Caki2 (cell line): ENCODE measurements at regions not wholly inside any gene's neighbourhood (a gene's known extent, or its start where the extent isn't known, plus 50 kb on each side); places are given as distances from the start of the nearest gene placed in this dataset.
"Not testable (repeated sequence)": the region's sequence is repeated elsewhere in the genome, so short reads cannot be mapped to it uniquely, and the experiment has no call there.

Experiments used
- DNase-seq: peaks from one replicate; pipeline ENCODE4 v3.0.0-alpha.2; 2015; ENCODE audit warnings: low read depth
- in situ Hi-C: cut with HindIII; loops from 2 replicates; pipeline ENCODE4 v1.10.0; 2016; ENCODE audit warnings: low sequenced_read_pairs, low pct_unique_long_range_greater_than_20kb, mixed read lengths

- in situ Hi-C loops: no loop called here
- DNase-seq: no peak
These were observed 195.4 kb downstream of the ANKRD60 start for GRCh38 chr20:58033026-58033536.

DNA sequence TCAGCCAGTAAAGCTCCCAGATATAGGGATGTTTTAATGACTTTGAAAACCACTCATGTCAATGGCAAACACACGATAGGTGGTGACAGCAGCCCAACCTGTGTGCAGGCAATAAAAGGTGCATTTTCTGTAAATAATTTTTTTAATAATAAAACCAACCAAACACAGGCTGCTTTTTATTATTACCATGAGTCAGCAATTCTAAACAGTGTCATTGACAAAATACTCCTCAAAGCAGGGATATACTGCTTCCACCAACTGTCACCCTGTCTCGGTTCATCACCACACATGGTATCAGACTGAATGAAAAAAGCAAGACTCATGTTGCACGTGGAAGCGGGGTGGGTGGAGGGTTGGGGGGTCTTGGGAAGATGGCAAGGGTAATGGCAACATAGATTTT, 195.9 kb downstream of the ANKRD60 start:
- no peak for DNase-seq
- in situ Hi-C loops: no loop called here

DNA sequence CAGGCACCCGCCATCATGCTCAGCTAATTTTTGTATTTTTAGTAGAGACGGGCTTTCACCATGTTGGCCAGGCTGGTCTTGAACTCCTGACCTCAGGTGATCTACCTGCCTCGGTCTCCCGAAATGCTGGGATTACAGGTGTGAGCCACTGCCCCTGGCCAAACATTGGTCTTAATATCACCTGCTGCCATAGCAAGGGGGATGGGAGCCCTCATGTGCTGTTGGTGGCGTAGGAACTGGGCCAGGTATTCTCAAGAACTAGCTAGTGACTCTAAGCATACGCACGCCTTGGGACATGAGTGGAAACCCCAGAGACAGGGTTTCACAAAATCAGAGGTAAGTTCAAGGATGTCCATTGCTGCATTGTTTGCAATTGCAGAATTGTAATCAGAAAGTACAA, 197.1 kb downstream of the ANKRD60 start:
- DNase-seq, in situ Hi-C loops: not testable (repeated sequence)

GRCh38 chr20:58028123-58028522, 200.3 kb downstream of the ANKRD60 start:
- DNase-seq: no peak
- in situ Hi-C loops: no loop called here

- in situ Hi-C loops: no loop called here
- no peak for DNase-seq
These were observed 202.1 kb downstream of the ANKRD60 start for GRCh38 chr20:58026361-58026760.

- no peak for DNase-seq
- in situ Hi-C loops: no loop called here
These were observed 203.2 kb downstream of the ANKRD60 start for GRCh38 chr20:58025233-58025632.

DNA sequence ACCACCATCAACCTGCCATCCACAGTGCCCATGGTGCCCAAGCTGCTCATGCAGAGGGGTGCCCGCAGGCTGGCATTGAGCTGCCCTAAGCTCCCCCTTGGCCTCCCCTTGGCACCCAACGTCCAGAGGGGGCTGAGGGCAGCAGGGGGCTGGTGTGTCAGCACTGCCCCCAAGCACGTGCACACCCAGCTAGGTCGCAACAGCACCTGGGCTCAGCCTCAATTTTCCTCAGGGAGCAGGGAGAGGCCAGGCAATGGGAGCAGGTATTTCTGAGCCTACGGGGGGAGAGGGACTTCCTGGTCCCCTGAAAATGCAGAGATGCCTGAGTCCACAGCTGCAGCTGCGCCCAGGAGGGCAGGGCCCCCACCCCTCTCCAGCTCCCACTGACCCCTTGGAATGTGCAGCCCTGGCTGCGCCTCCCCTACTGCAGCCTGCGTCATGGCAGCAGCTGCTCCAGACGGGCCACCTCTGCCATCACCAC, 204.2 kb downstream of the ANKRD60 start:
- DNase-seq: no peak
- in situ Hi-C loops: no loop called here

GRCh38 chr20:58023781-58024180, 204.7 kb downstream of the ANKRD60 start:
- in situ Hi-C loops: no loop called here
- no peak for DNase-seq

DNA sequence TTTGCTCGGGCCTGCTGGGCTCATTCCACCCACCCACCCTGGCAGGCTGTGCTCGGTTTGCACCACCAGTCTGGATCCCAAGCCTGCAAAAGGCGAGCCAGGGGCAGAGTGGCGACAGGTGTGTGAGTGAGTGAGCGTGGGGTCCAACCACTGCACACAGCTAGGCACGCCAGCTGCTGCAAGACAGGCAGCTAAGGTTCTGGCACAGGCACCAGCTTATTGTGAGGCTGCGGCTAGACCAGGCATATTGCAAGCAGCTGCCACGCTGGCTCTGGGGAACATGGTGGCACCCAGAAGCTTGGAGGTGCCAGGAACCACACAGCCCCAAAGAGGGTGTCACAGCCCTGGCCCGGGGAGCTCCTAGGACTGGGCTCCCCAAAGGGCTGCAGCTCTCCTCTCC, 205.1 kb downstream of the ANKRD60 start:
- DNase-seq: no peak

GRCh38 chr20:58022711-58023110, 205.7 kb downstream of the ANKRD60 start:
- in situ Hi-C loops: no loop called here

More for the DNA sequence above, 205.1 kb downstream of the ANKRD60 start:
- in situ Hi-C loops: no loop called here

DNA sequence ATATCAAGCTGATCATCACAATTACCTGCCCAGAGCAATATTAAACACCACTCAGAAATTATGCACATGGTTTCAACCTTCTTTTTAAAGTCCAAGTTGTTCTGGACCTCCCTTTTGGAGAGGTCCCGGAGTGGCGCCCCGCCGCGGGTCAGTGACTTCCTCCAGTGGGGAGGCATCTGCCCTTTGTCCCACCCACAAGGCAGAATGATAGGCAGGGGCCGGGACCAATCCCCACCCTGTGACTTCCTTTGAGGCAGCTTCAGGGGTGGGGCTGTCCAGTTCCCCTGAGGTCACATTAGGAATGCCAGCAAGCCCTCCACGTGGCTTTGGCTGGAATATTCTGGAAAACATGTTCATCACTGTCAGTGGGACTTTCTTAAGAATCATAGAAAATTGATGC, 207.0 kb downstream of the ANKRD60 start:
- DNase-seq: no peak
- in situ Hi-C loops: no loop called here

More at GRCh38 chr20:58022711-58023110, 205.7 kb downstream of the ANKRD60 start:
- no peak for DNase-seq

GRCh38 chr20:58020656-58021454, 207.6 kb downstream of the ANKRD60 start:
- no peak for DNase-seq
- in situ Hi-C loops: no loop called here

DNA sequence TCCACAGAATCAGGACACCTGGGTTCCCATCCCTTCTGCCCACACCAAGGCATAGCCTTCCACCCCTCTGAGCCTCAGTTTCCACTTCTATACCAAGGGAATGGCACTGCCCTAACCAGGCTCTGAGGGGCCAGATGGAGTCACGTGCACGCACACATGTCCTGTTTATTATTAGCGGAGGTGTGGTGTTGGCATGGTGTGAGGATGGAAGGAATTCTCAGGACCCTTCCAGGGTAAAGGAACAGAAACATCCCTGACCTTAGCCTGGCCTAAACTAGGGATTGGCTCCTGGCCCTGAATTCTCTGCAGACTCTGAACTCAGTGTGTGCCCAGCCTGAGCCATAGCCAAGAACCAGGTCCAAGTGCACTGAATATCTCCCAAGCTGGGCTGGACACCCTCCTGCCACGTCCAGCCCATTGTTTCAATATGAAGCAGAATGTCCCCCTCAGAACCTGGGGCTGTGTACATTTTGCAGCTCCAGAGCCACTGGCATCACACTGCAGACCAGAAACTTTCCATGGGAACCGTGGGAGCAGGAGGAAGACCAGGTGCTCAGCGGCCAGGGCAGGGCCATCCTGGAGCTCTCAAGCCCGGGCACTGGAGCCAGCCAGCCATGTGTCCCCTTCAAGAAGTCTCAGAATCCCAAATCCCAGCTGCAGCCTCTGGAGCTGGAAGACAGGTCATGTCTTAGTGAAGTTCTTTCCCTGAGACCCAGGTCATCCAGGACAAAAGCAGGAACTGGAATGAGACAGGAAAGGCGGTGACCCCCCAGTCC, 208.4 kb downstream of the ANKRD60 start:
- in situ Hi-C loops: no loop called here
- DNase-seq: no peak

DNA sequence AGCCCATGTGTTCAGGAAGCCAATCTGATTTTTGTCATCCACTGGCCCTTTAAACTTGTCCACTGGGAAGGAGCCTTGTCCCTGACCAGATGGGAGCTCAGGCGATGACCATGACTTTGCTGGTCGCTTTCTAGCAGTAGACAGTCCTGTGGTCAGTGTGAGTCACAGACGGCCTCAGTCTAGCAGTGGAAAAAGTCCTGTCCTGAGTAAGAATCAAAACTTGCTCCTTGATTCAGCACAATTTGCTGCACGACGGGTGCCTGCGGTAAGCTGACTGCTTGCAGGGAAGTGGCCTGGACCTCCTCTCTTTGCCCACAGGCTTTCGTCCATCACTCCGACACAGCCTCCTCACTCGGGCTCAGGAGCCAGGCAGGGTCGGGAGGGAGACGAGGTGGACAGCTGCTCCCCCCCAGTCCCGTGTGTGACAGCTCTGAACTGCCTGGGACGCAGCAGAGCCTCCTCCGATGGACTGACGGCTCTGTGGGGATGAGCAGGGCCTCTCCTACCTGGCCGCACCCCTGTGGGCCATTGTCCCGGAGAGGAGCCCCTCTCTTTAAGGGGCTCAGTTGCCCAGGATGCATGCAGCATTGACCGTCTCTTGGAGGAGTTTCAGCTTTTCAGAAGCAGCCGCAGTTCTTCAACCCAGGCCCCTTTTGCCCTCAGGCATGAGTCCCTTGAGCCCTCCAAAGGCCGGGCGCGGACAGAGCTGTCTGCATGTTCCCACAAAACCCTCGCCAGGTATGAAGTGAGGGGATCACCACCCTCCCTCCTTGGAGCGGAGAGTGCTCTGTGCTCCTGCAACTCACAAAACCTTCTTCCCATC, 209.2 kb downstream of the ANKRD60 start:
- in situ Hi-C loops: no loop called here
- peak; percentile 82 for DNase-seq

DNA sequence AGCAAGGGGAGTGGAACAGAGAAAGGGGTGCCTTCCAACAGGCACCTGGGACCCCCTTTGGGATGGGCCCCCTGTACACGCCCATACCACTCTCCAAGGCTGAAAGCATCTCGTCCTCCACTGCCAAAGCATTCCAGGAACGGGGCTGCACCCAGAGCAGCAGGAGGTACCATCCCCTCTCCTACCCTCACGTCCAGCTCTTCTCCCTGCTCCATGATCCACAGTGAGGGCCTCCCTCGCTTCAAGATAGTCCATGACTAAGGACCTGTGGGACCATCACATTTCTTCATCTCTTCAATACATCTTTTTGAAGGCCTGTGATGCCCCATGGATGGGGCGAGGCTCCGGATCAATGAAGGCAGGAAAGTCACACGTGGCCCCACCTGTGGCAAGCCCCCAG, 209.9 kb downstream of the ANKRD60 start:
- in situ Hi-C loops: no loop called here
- no peak for DNase-seq

GRCh38 chr20:58017970-58018530, 210.4 kb downstream of the ANKRD60 start:
- in situ Hi-C loops: no loop called here

DNA sequence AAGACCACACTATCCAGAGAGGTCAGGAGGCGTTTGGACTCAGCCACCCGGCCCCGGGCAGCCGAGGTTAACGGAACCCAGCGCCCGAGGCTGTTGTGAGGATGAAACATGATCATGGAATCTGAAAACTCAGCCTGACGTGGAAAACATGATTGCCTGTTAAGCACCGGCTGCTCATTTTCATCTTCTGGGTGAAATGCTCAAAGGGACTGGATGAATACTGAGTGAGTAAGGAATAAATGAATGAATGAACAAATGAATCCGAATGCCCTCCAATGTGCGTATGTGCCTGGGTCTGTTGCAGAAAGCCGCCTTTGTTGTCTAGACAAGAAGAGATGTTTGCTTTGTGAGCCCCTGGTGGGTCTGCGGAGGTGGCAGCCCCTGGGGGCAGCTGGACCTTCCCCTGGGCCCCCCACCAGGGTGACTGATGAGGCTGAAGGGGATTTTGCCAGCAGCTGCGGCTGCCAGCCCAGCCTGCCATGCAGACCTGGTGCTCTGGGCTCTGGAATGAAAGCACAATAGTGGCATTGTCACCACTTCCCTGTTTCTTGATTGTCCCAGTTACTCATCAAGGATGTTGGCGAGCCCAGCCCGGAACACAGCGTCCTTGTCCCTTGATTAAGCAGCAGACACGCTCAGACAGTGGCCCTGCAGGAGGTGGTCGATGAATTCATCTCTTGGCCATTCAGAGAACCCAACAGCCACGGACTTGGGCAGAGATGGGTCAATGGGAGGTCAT, 211.1 kb downstream of the ANKRD60 start:
- in situ Hi-C loops: no loop called here

More at GRCh38 chr20:58017970-58018530, 210.4 kb downstream of the ANKRD60 start:
- DNase-seq: no peak

More for the DNA sequence above, 211.1 kb downstream of the ANKRD60 start:
- DNase-seq: peak; percentile 98
